Osteocyte (in vitro differentiated cells): ENCODE measurements at regions not wholly inside any gene's neighbourhood (a gene's known extent, or its start where the extent isn't known, plus 50 kb on each side); places are given as distances from the start of the nearest gene placed in this dataset.

ENCODE experiments used
- DNase-seq: peaks from one replicate; pipeline ENCODE4 v3.0.0; 2021; ENCODE audit warnings: mixed read lengths; ENCODE audit not compliant: unreplicated experiment; ENCODE audit errors: extremely low spot score
- H3K27ac Mint-ChIP-seq: one replicate; pipeline ENCODE4 v1.8.0; 2021; ENCODE audit warnings: mild to moderate bottlenecking, mixed read lengths; ENCODE audit not compliant: unreplicated experiment
- H3K27me3 Mint-ChIP-seq: one replicate; pipeline ENCODE4 v1.8.0; 2021; ENCODE audit warnings: mixed read lengths; ENCODE audit not compliant: unreplicated experiment
- H3K36me3 Mint-ChIP-seq: one replicate; pipeline ENCODE4 v1.8.0; 2021; ENCODE audit warnings: mixed read lengths; ENCODE audit not compliant: unreplicated experiment
- H3K4me1 Mint-ChIP-seq: one replicate; pipeline ENCODE4 v1.8.0; 2021; ENCODE audit warnings: mixed read lengths; ENCODE audit not compliant: unreplicated experiment
- H3K4me3 Mint-ChIP-seq: one replicate; pipeline ENCODE4 v1.8.0; 2021; ENCODE audit warnings: mild to moderate bottlenecking, moderate library complexity, mixed read lengths; ENCODE audit not compliant: unreplicated experiment
- H3K9me3 Mint-ChIP-seq: one replicate; pipeline ENCODE4 v1.8.0; 2021; ENCODE audit warnings: mixed read lengths; ENCODE audit not compliant: unreplicated experiment
- TF ChIP-seq, protein P1 (sequence below): fragments of 200-600 bp; sonication (generic); IDR thresholded peaks from 2 replicates; pipeline ENCODE4 v1.5.0; 2021; ENCODE audit warnings: antibody characterized with exemption, mild to moderate bottlenecking, moderate library complexity

GRCh38 chr2:14706201-14706600 is 73.7 kb downstream of the LRATD1 start:
- no peak overlapping the region for H3K4me3 Mint-ChIP-seq
- peaks cover 13% of the 10 kb centered on the region for H3K9me3 Mint-ChIP-seq
- TF ChIP-seq, protein P1, sequence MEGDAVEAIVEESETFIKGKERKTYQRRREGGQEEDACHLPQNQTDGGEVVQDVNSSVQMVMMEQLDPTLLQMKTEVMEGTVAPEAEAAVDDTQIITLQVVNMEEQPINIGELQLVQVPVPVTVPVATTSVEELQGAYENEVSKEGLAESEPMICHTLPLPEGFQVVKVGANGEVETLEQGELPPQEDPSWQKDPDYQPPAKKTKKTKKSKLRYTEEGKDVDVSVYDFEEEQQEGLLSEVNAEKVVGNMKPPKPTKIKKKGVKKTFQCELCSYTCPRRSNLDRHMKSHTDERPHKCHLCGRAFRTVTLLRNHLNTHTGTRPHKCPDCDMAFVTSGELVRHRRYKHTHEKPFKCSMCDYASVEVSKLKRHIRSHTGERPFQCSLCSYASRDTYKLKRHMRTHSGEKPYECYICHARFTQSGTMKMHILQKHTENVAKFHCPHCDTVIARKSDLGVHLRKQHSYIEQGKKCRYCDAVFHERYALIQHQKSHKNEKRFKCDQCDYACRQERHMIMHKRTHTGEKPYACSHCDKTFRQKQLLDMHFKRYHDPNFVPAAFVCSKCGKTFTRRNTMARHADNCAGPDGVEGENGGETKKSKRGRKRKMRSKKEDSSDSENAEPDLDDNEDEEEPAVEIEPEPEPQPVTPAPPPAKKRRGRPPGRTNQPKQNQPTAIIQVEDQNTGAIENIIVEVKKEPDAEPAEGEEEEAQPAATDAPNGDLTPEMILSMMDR, result no peak
- DNase-seq, result no peak
- no peaks in the 10 kb centered on the region for H3K27me3 Mint-ChIP-seq
- no peaks in the 10 kb centered on the region for H3K36me3 Mint-ChIP-seq
- H3K4me1 Mint-ChIP-seq, result no peaks in the 10 kb centered on the region
- H3K27ac Mint-ChIP-seq, result no peak overlapping the region

DNA sequence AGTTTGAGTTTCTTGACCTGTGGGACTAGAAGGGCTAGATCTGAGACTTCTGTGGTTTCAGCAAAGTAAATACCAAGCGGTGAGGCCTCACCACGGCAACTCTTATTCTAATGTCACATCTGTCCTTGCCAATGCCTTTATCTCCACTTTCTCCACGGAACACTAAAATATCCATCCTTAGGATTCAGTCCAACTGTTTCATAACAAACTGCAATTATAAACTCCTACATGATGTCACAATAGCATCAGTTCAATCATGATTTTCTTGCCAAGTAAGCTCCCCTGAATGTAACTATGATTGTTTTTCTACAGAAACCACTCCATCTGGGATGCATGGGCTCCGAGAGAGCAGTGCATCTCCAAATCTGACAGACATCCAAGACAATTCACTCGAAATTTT is 79.6 kb downstream of the LRATD1 start:
- H3K27ac Mint-ChIP-seq, result no peak overlapping the region

DNA sequence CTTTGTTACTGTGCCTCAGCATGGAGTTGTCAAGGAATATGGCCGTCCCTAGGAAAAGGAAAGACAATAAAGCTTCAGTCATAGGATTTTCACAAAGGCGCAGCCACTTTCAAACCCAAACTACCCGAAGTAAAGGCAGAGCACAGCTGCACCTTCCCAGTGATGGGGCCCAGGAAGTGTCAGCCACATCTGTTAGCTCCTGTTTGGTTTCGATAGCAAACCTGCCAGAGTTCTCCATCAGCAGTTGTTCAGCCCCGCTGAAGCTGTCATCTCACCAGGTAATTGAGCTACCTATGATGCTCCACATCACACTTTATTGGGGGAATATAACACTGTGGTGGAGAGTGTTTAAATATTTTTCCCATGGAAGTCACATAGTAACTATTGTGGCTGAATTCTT is 80.7 kb downstream of the LRATD1 start:
- no peaks in the 10 kb centered on the region for H3K4me1 Mint-ChIP-seq

More for the DNA sequence above, 79.6 kb downstream of the LRATD1 start:
- Mint-ChIP-seq H3K27me3 (no peaks in the 10 kb centered on the region), H3K4me1 (no peaks in the 10 kb centered on the region), H3K9me3 (peaks cover 17% of the 10 kb centered on the region), H3K36me3 (no peaks in the 10 kb centered on the region), H3K4me3 (no peak overlapping the region)
- TF ChIP-seq, protein P1, result no peak
- DNase-seq, result no peak

DNA sequence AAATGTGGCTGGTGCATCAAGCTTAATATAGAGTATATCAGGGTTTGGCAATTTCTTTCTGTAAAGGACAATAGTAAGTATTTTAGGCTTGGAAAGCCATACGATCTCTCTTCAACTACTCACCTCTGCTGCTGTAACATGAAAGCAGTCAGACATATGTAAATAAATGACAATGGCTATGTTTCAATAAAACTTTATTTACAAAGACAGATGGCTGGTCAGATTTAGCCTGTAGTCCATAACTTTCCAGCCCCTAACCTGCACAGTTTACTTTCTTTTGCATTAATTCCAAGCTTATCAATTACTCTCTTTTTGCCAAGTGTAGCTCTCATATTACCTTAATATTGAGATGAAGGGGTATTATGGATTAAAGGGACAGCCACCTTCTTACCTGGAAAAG is 83.1 kb downstream of the LRATD1 start:
- Mint-ChIP-seq H3K9me3 (peaks cover 5% of the 10 kb centered on the region), H3K27ac (no peak overlapping the region), H3K36me3 (no peaks in the 10 kb centered on the region), H3K27me3 (no peaks in the 10 kb centered on the region), H3K4me3 (no peak overlapping the region), H3K4me1 (no peaks in the 10 kb centered on the region)
- no peak for DNase-seq
- TF ChIP-seq, protein P1, result no peak

More for the DNA sequence above, 80.7 kb downstream of the LRATD1 start:
- H3K27me3 Mint-ChIP-seq, result no peaks in the 10 kb centered on the region
- no peak overlapping the region for H3K27ac Mint-ChIP-seq
- no peak for DNase-seq
- no peaks in the 10 kb centered on the region for H3K36me3 Mint-ChIP-seq
- no peak overlapping the region for H3K4me3 Mint-ChIP-seq
- peaks cover 17% of the 10 kb centered on the region for H3K9me3 Mint-ChIP-seq
- TF ChIP-seq, protein P1, result no peak

GRCh38 chr2:14716319-14716718 is 83.8 kb downstream of the LRATD1 start:
- TF ChIP-seq, protein P1, result no peak
- no peaks in the 10 kb centered on the region for H3K27me3 Mint-ChIP-seq
- H3K4me3 Mint-ChIP-seq, result no peak overlapping the region
- no peak overlapping the region for H3K27ac Mint-ChIP-seq
- no peaks in the 10 kb centered on the region for H3K4me1 Mint-ChIP-seq
- no peak for DNase-seq
- no peaks in the 10 kb centered on the region for H3K36me3 Mint-ChIP-seq
- peaks cover 4% of the 10 kb centered on the region for H3K9me3 Mint-ChIP-seq
